ENCODE measurements at regions not wholly inside any gene's neighbourhood (a gene's known extent, or its start where the extent isn't known, plus 50 kb on each side); places are given as distances from the start of the nearest gene placed in this dataset.

GRCh38 chr2:120956486-120957156 lies 221.0 kb downstream of the GLI2 start (continued):
- TF ChIP-seq ZBTB11 (CRISPR knock-in tag; IDR thresholded peaks at IDR 0.05), result no peak

GRCh38 chr2:120957905-120958304 lies 222.2 kb downstream of the GLI2 start:
- FAIRE-seq (no peak), DNase-seq (ENCODE audit: low read depth, low spot score) (no peak), ATAC-seq (no peak)
- no TSS peak for BruUV-seq (replicated peaks)
- H3K4me3 ChIP-seq, result no peak overlapping the region
- in situ Hi-C loops (cut with MboI), result no loop called here
- TF ChIP-seq SRF (IDR thresholded peaks at IDR 0.05; ENCODE audit: low read depth in 2 of 2, low read length in 2 of 2) (no peak), RFX5 (IDR thresholded peaks at IDR 0.05; ENCODE audit: low read depth, low read length) (no peak), BCL11A (IDR thresholded peaks at IDR 0.05; ENCODE audit: low read depth, low read length) (no peak), HSF1 (IDR thresholded peaks at IDR 0.05; ENCODE audit: low read depth, low read length) (no peak), ZNF217 (IDR thresholded peaks at IDR 0.05) (no peak), RBBP5 (conservative IDR thresholded peaks at IDR 0.05) (no peak), BRCA1 (IDR thresholded peaks at IDR 0.05; ENCODE audit: low read depth, low read length) (no peak), ZNF592 (IDR thresholded peaks at IDR 0.05) (no peak), MYC (IDR thresholded peaks at IDR 0.05; ENCODE audit: insufficient read depth, insufficient read length, insufficient replicate concordance, low read length, severe bottlenecking) (no peak), EED (IDR thresholded peaks at IDR 0.05; ENCODE audit: low read depth) (no peak), FOXK2 (IDR thresholded peaks at IDR 0.05) (no peak), CBX3 (IDR thresholded peaks at IDR 0.05; ENCODE audit: borderline replicate concordance, low read depth) (no peak), SMARCA5 (IDR thresholded peaks at IDR 0.05) (no peak)
- H3K36me3 ChIP-seq (ENCODE audit: control insufficient read depth in 2 of 2, insufficient read depth in 2 of 2, low read length in 1 of 2), result no peaks in the 10 kb centered on the region
- WGBS (ENCODE audit: insufficient coverage, insufficient replicate concordance, low lambda C conversion rate, missing lambda C conversion rate), result 44% methylated on average over 5 of the region's 5 CpGs
- no peak overlapping the region for H3K9ac ChIP-seq (ENCODE audit: control insufficient read depth, insufficient read depth, low read length)
- no peak overlapping the region for H2AFZ ChIP-seq (ENCODE audit: control insufficient read depth, low read depth, low read length)
- no peaks in the 10 kb centered on the region for H3K79me2 ChIP-seq (ENCODE audit: control insufficient read depth, insufficient read depth, low read length)
- H4K20me1 ChIP-seq (ENCODE audit: control insufficient read depth, insufficient read depth), result no peaks in the 10 kb centered on the region
- H3K4me1 ChIP-seq (ENCODE audit: control insufficient read depth, insufficient read depth, low read length), result no peaks in the 10 kb centered on the region
- H3K27me3 ChIP-seq (replicated peaks in 1 of 2; ENCODE audit: control insufficient read depth in 2 of 2, insufficient read depth in 2 of 2, low read length in 1 of 2), result peaks cover 0 to 2% of the 10 kb centered on the region in 2 experiments; a peak in 2 of 4 replicates
- ChIA-PET RAD21 (ENCODE audit: unreplicated experiment) (no interaction called here), POLR2A (no interaction called here), SMC1A (ENCODE audit: uncharacterized antibody, unreplicated experiment) (no interaction called here), CTCF (no interaction called here)
- H3K9me3 ChIP-seq (replicated peaks; ENCODE audit: control insufficient read depth, insufficient read depth, low read length), result no peaks in the 10 kb centered on the region
- intact Hi-C loops (cut with micrococcal nuclease; ENCODE audit: unreplicated experiment), result no loop called here
- H3K4me2 ChIP-seq (ENCODE audit: control insufficient read depth, insufficient read depth), result no peak overlapping the region
- H3K27ac ChIP-seq (ENCODE audit: control insufficient read depth, insufficient read depth), result no peak overlapping the region
